ENCODE measurements at regions not wholly inside any gene's neighbourhood (a gene's known extent, or its start where the extent isn't known, plus 50 kb on each side); places are given as distances from the start of the nearest gene placed in this dataset.
"Not testable (repeated sequence)": the region's sequence is repeated elsewhere in the genome, so short reads cannot be mapped to it uniquely, and the experiment has no call there.

- no peak for DNase-seq
Observed at GRCh38 chr3:21995079-21995607, 244.1 kb upstream of the ZNF385D start.

- no peak for DNase-seq
Observed at GRCh38 chr3:22007368-22007767, 256.4 kb upstream of the ZNF385D start.

GRCh38 chr3:22010997-22011396 lies 260.0 kb upstream of the ZNF385D start:
- no peak for DNase-seq

GRCh38 chr3:22012471-22012870 lies 261.5 kb upstream of the ZNF385D start:
- no peak for DNase-seq

- DNase-seq = no peak
Observed at GRCh38 chr3:22013641-22014040, 262.6 kb upstream of the ZNF385D start.

GRCh38 chr3:22016197-22016596 lies 265.2 kb upstream of the ZNF385D start:
- DNase-seq = no peak

GRCh38 chr3:22024638-22025037 lies 273.6 kb upstream of the ZNF385D start:
- not testable (repeated sequence) for DNase-seq

- no peak for DNase-seq
Observed at GRCh38 chr3:22029480-22029879, 278.5 kb upstream of the ZNF385D start.

- no peak for DNase-seq
Observed at GRCh38 chr3:22039161-22039560, 288.2 kb upstream of the ZNF385D start.

GRCh38 chr3:22040150-22040549 lies 289.1 kb upstream of the ZNF385D start:
- no peak for DNase-seq

- DNase-seq = no peak
Observed at GRCh38 chr3:22045882-22046281, 294.9 kb upstream of the ZNF385D start.

GRCh38 chr3:22063500-22063899 lies 312.5 kb upstream of the ZNF385D start:
- no peak for DNase-seq

- DNase-seq = no peak
Observed at GRCh38 chr3:22068619-22069018, 317.6 kb upstream of the ZNF385D start.

GRCh38 chr3:22088204-22088603 lies 337.2 kb upstream of the ZNF385D start:
- DNase-seq = no peak

- DNase-seq = no peak
Observed at GRCh38 chr3:22089284-22089683, 338.3 kb upstream of the ZNF385D start.

GRCh38 chr3:22091329-22091728 lies 340.3 kb upstream of the ZNF385D start:
- DNase-seq = no peak

- no peak for DNase-seq
Observed at GRCh38 chr3:22098021-22098420, 347.0 kb upstream of the ZNF385D start.

- no peak for DNase-seq
Observed at GRCh38 chr3:22101351-22101750, 350.3 kb upstream of the ZNF385D start.

- DNase-seq = no peak
Observed at GRCh38 chr3:22101811-22102210, 350.8 kb upstream of the ZNF385D start.

- no peak for DNase-seq
Observed at GRCh38 chr3:22103423-22103822, 352.4 kb upstream of the ZNF385D start.

GRCh38 chr3:22106213-22106896 lies 355.3 kb upstream of the ZNF385D start:
- no peak for DNase-seq

GRCh38 chr3:22111226-22111625 lies 360.2 kb upstream of the ZNF385D start:
- DNase-seq = no peak

- DNase-seq = no peak
Observed at GRCh38 chr3:22113453-22113852, 362.4 kb upstream of the ZNF385D start.

GRCh38 chr3:22115581-22115980 lies 364.6 kb upstream of the ZNF385D start:
- DNase-seq = no peak

GRCh38 chr3:22117091-22117490 lies 366.1 kb upstream of the ZNF385D start:
- DNase-seq = no peak

All from CD4-positive, alpha-beta T cell treated with Interleukin-12 subunit alpha and Interleukin-12 subunit beta, for 1 hour (primary cell).